NCI-H345 treated with DMSO at 0.1 percent for 48 hours (cell line): ENCODE measurements at regions not wholly inside any gene's neighbourhood (a gene's known extent, or its start where the extent isn't known, plus 50 kb on each side); places are given as distances from the start of the nearest gene placed in this dataset.
"Not testable (repeated sequence)": the region's sequence is repeated elsewhere in the genome, so short reads cannot be mapped to it uniquely, and the experiment has no call there.

Experiments
- DNase-seq: peaks from one replicate; lab custom pipeline; 2025; ENCODE audit not compliant: unreplicated experiment; lab: John Stamatoyannopoulos, UW

DNA sequence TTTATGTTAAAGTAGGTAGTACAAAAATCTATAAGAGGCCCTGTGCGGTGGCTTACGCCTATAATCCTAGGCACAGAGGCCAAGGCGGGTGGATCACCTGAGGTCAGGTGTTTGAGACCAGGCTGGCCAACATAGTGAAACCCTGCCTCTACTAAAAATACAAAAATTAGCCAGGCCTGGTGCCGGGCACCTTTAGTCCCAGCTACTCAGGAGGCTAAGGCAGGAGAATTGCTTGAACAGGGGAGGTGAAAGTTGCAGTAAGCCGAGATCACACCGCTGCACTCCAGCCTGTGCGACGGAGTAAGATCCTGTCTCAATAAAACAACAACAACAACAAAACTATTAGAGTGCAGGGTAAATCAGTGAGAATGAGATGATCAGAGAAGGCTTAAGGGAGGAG, 634.5 kb downstream of the NR2F1-AS1 start:
- no peak for DNase-seq

DNA sequence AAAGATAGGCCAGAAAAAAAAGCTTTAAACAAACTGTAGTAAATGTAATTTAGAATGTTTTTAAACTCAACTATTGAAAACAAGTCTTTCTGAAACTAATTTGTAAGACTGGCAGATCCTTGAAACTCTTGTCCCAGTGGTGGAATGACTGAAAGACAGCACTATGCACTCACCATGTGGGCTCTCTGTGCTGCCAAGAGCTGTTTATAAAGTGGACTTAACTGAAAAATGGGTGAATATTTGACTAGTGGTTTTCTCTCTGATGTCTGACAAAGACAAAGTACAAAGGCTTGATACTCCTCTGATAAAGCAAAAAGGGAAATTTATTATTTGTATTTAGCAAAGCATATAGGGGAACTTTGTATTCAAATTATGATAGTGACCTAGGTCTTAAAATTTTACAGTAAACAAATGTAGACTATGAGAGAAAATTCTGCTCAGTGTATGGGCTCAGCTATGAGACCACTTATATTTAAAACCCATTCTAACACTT, 635.4 kb downstream of the NR2F1-AS1 start:
- no peak for DNase-seq

DNA sequence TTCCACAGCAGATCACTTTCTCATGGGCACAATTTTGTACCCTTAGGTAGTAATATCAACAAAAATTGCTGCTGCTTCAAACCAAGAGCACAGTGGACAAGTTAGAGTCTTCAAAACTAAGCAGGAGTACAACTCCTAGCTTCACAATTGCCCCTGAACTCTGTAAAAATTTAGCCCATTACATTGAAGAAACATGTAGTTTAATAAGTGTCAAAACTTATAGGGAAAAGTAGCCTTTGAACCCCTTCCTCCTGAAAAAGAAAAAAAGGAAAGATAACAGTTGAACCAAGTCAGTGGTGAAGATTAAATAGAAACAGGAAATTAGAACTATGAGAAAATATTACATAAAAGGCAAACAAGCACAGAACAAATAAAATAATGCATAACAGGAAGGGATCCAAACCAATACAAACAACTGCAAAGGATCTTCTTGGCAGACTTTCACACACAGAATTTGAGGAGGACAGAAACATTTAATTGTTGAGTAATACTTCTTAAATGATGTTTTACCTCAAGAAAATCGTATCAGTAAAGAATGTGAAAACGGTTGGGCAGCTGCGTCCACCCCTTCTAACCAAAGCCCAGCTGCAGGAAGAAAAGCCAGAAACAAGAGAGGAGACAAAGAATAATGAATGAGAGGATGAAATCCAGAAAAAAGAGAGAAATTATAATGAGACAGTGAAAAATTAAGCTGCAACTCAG, 636.0 kb downstream of the NR2F1-AS1 start:
- DNase-seq: no peak

DNA sequence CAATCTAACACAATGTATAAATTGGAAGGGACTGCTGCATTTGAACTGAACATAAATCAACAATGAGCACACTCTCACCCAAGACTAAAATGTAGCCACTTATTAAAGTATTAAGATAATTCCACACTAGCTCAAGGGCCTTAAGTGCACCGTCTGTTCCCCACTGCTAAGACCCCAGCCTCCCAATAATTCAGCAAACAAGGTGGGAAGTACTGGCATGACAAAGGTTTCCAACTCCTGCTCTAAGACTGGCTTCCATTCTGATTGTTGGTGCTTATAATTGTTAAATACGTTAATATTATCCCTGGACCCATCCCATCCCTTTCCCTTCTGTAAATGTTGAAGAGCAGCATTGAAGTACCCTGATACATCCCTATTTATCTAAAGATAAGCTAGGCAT, 636.7 kb downstream of the NR2F1-AS1 start:
- DNase-seq: no peak

DNA sequence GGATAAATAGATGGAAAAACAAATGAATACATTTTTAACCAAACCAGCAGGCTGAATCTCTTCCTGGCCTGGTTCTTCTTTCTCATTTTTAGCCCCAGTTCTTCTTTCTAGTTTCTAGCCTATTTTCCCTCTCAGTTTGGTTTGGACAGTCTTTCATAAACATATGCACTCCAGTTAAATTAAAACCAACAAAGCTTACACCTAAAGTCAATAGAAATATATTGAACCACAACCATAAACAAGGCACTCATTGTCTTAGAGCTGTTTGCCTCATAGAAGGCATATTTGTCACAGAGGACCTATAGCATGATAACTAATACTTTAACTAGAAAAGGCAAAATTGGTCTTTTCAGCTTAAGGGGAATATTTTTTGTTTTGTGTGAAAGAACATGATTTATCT, 638.3 kb downstream of the NR2F1-AS1 start:
- no peak for DNase-seq

DNA sequence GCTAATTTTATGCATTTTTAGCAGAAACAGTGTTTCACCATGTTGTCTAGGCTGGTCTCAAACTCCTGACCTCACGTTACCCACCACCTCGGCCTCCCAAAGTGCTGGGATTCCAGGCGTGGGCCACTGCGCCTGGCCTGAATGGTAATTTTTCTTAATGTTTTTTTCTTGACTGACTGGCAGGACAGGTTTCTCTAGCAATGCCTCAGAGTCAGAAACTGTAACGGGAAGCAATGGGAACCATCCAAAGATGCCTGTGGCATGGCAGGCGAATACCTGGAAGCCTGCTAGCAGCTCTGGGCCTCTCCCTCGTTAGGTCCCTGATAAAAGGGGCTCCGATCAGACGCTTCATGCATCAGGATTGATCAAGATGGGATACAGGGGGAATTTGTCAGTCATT, 639.2 kb downstream of the NR2F1-AS1 start:
- DNase-seq: no peak

DNA sequence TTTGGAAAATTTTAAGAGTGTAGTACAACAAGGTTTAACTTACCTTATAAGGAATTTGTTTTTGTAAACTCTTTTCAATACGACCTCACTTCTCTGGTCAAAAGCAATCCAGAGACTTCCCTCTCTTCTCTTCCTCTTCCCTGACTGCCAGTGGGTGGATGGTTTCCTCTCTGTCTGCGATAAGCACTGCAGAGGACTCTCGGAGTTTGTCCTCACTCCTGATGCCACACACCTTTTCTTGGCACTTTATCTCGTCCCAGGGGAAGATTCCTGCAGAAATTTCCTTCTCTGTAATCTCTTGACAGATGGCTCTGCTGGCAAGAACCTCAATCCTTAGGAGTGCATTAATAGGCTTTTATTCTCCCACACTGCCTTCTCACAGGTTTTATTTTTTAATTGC, 641.6 kb downstream of the NR2F1-AS1 start:
- no peak for DNase-seq

DNA sequence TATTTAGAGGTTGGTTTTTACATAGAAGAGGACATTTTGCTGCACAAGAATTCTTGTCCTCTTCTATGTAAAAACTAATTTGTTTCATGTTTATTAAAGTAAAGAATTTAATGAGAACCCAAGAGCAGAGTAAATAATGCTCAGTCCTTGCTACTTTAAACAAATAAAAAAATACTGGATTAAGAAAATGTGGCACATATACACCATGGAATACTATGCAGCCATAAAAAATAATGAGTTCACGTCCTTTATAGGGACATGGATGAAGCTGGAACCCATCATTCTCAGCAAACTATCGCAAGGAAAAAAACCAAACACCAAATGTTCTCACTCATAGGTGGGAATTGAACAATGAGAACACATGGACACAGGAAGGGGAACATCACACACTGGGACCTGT, 643.6 kb downstream of the NR2F1-AS1 start:
- DNase-seq: not testable (repeated sequence)

DNA sequence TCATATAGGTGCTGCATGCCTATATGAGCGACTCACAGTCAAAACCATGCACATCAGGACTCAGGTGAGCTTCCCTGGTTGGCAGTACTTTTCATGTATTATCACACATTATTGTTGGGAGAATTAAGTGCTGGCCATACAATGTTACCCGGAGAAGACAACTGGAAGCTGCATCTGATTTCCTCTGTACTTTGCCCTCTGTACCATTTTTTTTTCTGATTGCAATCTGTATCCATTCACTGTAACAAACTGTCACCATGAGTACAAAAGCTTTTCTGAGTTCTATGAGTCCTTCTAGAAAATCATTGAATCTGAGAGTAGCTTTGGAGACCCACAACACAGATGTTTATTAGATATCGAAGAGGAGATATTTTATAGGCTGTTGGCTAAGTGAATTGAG, 651.0 kb downstream of the NR2F1-AS1 start:
- no peak for DNase-seq

DNA sequence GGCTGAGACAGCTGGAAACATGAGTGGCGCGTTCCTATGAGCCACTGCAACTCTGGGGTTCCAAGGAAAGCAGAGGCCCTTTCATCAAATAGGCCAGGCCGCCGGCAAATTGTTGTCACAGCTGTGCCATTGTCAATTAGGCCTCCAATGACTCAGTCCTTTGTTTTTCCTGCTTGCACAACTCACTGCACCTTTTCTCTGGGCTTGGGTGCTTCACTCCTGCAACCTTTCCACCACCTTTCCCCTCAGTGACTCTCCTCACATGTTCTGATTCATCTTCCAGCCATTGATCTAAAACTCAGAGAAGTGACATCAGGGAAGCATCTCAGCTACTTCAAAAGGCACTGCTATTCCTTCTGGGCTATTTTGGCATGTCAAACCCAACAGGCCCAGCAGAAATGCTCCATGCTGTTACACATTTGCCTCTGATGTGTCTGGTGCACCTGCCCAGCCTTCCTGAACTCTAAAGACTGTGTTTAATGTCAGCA, 653.7 kb downstream of the NR2F1-AS1 start:
- no peak for DNase-seq

DNA sequence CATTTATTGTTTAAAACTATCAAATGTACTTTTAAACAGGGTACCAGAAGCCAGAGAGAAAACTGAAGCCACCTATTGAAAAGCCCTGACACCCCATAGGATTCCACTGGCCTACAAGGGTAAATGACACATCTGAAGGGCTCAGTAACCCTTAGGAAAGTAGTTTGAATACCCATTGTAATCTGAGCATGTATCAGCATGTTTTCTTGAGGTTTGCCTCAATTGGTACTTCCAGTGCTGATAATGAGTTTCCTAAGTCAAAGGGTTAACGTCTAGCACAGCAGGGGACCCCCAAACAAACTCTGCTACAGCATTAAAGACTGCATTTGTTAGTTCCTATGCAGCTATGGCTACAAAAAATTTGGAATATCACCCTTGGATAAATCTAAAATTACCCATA, 657.1 kb downstream of the NR2F1-AS1 start:
- DNase-seq: no peak

DNA sequence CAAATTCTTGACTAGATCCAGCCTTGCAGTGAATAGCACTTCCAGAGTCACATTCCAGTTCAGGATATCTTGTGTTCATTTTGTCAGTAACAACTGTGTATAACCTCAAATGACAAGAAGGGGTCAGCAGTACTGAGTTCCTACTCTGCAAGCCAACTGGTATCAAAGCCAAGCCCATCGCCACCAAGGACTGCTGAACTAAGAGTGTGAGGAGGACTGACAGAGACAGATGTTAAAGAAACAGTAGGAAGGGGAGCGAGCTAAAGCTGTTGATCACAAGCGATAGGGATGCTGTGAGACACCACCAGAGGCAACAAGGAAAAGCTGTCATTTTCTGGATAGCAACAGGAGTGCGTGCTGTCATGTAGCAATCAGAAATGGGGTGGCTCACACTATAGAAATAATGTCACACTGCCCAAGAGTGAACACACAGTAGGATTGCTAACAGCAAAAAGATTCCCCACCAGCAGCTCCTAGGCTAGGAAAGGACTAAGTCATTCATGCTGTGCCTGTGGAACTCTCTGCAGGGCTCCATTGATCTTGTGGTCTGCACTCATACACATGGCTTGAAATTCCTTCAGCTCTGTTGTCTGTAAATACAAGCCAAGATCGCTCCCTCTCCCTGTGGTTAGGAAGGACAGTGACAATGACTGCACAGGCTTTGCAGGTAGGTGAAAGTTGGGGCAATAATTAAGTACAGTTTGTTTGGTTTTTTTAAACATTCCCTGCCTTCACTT, 658.6 kb downstream of the NR2F1-AS1 start:
- no peak for DNase-seq

DNA sequence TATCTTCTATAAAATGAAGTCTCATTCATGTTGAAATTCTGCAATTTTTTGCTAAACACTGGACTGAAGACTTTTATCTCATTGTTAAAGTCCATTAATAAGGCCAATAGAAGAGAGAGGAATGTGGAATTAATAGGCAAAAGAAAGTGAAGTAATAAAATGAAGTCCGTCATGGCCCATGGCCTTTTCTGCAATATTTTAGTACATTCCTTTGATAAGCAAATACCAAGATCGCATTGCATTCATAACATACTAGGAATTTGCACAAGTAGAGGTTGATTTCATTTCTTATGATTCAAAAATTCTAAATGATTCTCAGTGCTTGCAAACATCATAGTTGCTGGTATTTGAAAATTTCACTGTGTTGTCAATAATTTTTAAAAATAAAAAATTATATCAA, 664.0 kb downstream of the NR2F1-AS1 start:
- no peak for DNase-seq

DNA sequence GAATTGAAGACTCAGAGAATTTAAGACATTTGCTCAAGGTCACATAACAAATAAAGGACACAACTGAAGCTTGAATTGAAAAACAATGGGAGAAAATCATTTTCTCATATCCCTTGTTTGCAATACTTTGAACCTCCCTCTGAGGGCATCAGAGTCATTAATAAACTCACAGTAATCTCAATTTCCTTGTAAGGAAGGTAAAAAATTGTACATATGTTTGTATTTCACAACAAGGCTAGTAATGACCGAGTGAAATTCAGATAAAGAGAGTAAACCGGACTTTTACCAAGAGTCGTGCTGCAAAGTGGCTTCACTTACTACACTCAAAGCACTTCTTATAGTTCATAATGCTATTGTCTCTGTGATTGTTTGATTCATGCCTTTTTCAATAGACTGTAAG, 665.0 kb downstream of the NR2F1-AS1 start:
- no peak for DNase-seq

DNA sequence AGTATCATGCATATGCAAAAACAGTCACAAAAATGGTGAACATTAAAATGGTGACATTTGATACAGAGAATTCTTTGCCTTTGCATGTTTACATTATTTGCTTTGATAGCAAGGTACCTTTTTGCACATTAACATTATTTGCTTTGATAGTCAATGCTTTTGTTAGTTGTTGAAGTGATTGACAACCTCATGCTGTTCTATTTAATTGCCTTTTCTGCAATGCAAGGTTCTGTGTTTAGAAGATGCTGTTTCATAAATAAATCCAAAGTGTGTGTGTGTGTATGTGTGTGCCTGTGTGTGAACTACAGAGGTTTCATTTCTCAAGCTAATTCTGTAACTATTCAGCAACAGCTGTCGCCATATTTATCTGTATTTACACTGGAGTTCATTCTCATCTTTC, 668.7 kb downstream of the NR2F1-AS1 start:
- DNase-seq: no peak

DNA sequence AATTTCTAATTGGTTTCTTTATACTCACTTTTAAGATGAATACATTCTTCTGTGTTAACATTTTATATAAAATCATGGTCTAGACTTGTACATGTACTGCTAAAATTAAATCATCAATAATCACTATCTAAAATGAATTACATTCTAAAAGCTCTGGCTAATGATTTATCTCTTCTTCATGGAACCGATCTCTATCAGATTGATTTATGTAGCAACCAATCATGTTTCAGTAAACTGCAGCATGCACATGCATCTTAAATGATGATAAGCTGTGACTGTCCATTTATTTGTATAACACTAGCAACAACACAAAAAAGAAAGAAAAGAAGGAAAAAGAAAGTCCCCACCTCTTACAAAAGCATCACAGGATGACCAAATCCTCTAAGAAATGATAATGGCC, 669.2 kb downstream of the NR2F1-AS1 start:
- DNase-seq: no peak

DNA sequence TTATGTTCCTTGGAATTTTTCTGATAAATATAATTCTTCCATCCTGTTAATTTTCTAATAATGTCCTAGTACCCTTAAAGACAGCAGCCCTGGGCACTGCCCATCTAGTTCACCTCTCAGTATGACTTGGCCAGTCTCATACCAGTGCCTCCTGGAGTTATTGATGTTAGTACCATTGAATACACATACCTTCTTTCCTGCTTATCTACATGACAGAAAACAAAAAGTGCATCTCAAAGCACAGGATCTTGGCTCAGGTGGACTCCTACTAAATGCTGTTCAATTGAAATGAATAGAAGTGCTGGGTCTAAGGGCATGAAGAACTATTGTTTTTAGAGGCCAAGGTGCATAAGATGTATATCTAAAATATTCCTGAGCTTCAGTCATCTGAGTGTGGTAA, 669.7 kb downstream of the NR2F1-AS1 start:
- no peak for DNase-seq

DNA sequence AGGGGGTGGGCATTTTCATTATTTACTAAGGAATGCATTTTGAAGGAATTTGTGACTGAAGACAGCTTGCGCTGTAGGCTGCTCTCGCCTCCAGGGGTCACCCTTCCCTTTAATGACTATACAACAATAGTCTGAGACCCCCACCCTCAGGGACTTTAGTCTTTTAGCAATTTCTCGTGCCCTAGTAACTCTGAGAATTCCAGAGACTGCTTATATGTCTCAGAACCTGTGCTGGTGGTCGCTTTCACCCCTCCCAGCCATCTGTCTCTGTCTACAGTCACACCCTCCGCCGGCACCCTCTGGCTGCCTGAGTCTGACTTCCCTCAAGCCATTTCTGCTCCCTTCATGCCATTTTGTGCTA, 671.4 kb downstream of the NR2F1-AS1 start:
- no peak for DNase-seq

DNA sequence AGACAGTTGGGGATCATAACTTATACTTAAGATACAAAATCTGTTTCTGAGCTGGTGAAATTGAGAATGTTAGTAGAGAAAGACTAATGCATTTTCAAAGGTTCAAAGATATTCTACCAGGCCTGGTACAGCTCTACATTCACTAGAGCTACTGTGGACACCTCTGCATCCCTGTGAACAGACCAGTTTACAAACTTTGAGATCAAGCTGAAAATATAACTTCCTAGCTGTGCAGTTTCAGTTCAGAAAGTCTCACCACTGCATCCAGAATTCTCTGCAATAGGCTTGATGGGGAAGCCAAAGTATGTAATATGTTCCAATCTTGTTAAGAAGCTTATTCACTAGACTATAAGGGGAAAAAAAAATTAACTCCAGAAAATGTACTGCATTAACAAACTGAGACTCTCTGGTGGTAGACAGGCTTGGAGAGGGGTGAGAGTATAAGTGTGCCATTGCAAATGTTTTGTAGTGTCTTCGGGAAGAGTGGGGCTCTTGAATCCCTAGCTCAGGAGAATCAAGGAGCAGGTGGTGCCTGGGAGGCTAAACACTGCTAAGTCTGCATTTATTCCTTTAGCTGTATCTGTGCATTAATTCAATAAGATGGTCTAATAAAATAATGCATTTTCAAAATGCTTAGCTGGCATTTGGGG, 671.9 kb downstream of the NR2F1-AS1 start:
- no peak for DNase-seq

DNA sequence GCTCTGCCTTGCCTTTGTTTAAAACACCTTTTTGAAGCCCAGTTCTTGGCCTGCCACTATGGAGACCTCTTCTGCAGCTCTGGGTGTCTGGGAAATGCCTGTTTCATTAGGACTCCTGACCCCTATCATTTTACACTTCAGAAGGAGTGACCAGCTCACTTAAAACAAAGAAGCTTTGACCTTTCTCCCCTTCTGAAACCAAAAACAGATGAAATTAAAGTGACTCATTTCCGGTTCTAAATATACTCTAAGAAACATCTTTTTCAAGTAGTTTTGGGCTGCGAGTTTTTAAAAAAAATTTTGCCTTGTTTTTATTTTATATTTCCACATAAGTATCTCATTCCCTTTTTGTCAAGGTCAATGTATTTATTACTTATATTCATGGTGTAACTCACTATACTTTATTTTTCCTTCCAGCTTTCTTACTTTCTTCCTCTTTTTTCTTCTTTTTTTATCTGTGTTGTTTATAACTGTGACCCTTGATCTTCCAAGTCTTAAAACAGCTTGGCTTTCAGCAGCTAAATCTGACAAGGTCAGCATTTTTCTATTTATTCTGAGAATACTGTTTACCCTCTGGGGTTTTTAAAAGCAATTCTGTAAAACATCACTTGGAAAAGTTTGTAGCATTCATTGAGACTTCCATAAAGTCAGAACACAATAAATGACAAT, 672.9 kb downstream of the NR2F1-AS1 start:
- DNase-seq: no peak

DNA sequence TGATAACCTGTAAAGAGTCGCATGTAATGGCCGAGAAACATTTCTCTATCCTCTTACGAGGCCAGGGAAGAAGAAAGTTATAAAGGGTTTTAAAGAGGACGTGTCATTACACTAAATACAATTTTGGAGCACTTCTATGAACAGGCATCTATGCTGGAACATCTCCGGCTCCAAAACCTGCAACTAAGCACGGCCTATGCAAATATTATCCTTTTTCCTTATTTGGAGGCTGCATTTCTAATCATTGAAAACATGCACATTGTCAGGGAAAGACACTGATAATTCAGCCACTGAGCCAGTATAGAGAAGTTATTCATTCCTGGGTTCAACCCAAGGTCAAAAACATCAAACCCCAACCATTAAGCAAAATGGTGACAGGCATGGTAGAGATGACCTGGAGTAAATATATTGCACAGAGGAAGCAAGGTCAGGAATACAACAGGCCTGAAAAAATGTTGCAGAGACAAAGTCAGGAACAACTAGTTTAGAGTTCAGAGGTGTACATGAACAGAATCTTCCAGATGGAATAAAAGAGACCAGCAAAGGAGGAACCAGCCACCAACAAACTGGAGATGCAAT, 674.1 kb downstream of the NR2F1-AS1 start:
- DNase-seq: no peak
